H7 (cell line): ENCODE measurements at regions not wholly inside any gene's neighbourhood (a gene's known extent, or its start where the extent isn't known, plus 50 kb on each side); places are given as distances from the start of the nearest gene placed in this dataset.

Experiments
- DNase-seq: peaks from one replicate; pipeline ENCODE4 v3.0.0; 2012
- H3K27me3 ChIP-seq: 2 replicates; pipeline ENCODE4 v1.6.0; 2011; ENCODE audit warnings: mild to moderate bottlenecking, low read length; ENCODE audit not compliant: control insufficient read depth, insufficient read depth
- H3K36me3 ChIP-seq: replicated peaks from 2 replicates; pipeline ENCODE4 v1.5.1; 2011; ENCODE audit warnings: low read length; ENCODE audit not compliant: control insufficient read depth, insufficient read depth
- H3K4me3 ChIP-seq: 2 replicates; pipeline ENCODE4 v1.5.1; 2011; ENCODE audit warnings: low read depth, mild to moderate bottlenecking, control low read depth, low read length, moderate library complexity; ENCODE audit not compliant: insufficient read depth

DNA sequence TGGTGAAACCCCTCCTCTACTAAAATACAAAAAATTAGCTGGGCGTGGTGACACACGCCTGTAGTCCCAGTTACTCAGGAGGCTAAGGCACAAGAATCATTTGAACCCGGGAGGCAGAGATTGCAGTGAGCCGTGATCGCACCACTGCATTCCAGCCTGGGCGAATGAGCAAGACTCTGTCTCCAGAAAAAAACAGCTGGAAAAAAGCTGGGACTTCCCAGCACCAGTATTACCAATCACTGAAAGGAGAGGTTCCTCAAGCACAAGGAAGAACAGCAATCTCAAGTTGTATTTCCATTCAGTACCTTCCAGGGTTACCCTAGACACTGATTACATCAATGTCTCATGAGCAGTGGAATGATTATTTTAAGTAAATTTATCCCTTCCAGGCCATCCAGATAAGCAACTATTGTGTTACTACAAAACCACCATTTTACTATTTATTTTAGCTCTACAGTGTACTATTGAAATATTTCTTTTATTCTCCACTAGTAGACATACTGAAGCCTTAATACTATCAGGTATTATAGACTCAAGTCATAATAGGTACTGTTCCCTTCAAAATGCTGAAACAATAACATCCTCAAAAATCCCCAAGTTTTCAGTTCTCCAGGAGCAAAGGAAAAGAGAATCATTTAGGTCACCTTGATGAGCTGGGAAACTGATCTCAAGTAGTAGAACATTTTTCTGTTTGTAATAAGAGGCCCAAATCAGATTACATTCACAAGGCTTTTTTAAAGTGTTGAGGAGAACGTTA lies 54.8 kb upstream of the VGLL4 start:
- no peak for DNase-seq
- Histone ChIP-seq H3K4me3 (no peak overlapping the region), H3K36me3 (no peaks in the 10 kb centered on the region), H3K27me3 (no peaks in the 10 kb centered on the region)

- no peak for DNase-seq
- Histone ChIP-seq H3K27me3 (no peaks in the 10 kb centered on the region), H3K4me3 (no peak overlapping the region), H3K36me3 (no peaks in the 10 kb centered on the region)
Measured at GRCh38 chr3:11697701-11698100, 54.0 kb upstream of the VGLL4 start.

DNA sequence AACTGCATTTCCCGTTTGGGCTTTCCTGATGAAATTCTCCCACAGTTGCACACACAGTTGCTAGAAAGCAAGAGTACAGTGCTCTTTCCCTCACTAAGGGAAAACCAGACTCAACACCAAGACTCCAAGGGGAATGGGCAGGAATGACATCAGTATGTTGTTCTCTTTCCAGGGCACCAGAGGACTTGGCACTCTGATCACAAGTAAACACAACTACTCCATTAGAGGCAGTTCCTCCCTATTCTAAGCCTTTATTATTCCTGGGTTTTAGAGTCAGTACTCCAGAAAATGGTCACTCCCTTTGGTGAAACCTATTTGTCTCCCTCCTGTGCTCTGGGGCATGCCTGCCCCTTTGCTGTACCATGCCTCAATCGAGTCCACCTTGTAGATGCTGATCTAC lies 52.3 kb upstream of the VGLL4 start:
- Histone ChIP-seq H3K27me3 (no peaks in the 10 kb centered on the region), H3K36me3 (no peaks in the 10 kb centered on the region), H3K4me3 (no peak overlapping the region)
- DNase-seq, result no peak
